SK-N-MC (cell line): ENCODE measurements at regions not wholly inside any gene's neighbourhood (a gene's known extent, or its start where the extent isn't known, plus 50 kb on each side); places are given as distances from the start of the nearest gene placed in this dataset.
A peak's percentile ranks its signal among the peaks of the same experiment; 100 is the strongest.

Experiments used
- DNase-seq: peaks from one replicate; pipeline ENCODE4 v3.0.0-alpha.2; 2011; ENCODE audit warnings: low read depth, low spot score
- H3K27ac ChIP-seq: fragments of 200-600 bp; sonication (generic); 2 replicates; pipeline ENCODE4 v1.5.1; 2016; ENCODE audit warnings: mixed run types
- H3K36me3 ChIP-seq: fragments of 200-600 bp; sonication (generic); 2 replicates; pipeline ENCODE4 v1.6.1; 2017; ENCODE audit warnings: antibody characterized with exemption, low read length, mixed read lengths; ENCODE audit not compliant: insufficient read depth
- H3K4me3 ChIP-seq: fragments of 200-600 bp; sonication (generic); 2 replicates; pipeline ENCODE4 v1.5.1; 2016
- H3K9ac ChIP-seq: fragments of 200-600 bp; sonication (generic); 2 replicates; pipeline ENCODE4 v1.8.0; 2017; ENCODE audit warnings: mixed run types, mixed read lengths; ENCODE audit not compliant: insufficient read length
- H3K9me3 ChIP-seq: fragments of 200-600 bp; sonication (generic); 2 replicates; pipeline ENCODE4 v1.6.1; 2017; ENCODE audit warnings: low read depth, mild to moderate bottlenecking, antibody characterized with exemption, low read length, moderate library complexity, mixed read lengths
- EZH2 ChIP-seq: fragments of 200-600 bp; sonication (generic); IDR thresholded peaks from one replicate; pipeline ENCODE4 v1.6.1; 2017; ENCODE audit warnings: antibody characterized with exemption
- FOXP2 ChIP-seq: optimal IDR thresholded peaks from 2 replicates; pipeline ENCODE3; 2011; ENCODE audit warnings: mild to moderate bottlenecking, moderate library complexity; ENCODE audit not compliant: insufficient read depth; ENCODE audit errors: extremely low read length, control extremely low read depth
- POLR2AphosphoS5 ChIP-seq: IDR thresholded peaks from 2 replicates; pipeline ENCODE4 v1.6.1; 2012; ENCODE audit warnings: mild to moderate bottlenecking, low read depth, low read length, borderline replicate concordance

- no peaks in the 10 kb centered on the region for H3K9me3 ChIP-seq
- H3K36me3 ChIP-seq: no peaks in the 10 kb centered on the region
- no peak for DNase-seq
- H3K27ac ChIP-seq: no peak overlapping the region
- no peak overlapping the region for H3K4me3 ChIP-seq
- TF ChIP-seq FOXP2 (no peak), POLR2AphosphoS5 (no peak), EZH2 (no peak)
- H3K9ac ChIP-seq: no peak overlapping the region
Measured at GRCh38 chr17:62875296-62875695, 67.2 kb upstream of the MARCHF10 start.

GRCh38 chr17:62871291-62871690, 63.2 kb upstream of the MARCHF10 start:
- H3K9me3 ChIP-seq: no peaks in the 10 kb centered on the region
- no peak for TF ChIP-seq FOXP2
- no peak for TF ChIP-seq EZH2
- no peak for TF ChIP-seq POLR2AphosphoS5
- no peak overlapping the region for H3K27ac ChIP-seq
- H3K9ac ChIP-seq: no peak overlapping the region
- H3K36me3 ChIP-seq: no peaks in the 10 kb centered on the region
- no peak overlapping the region for H3K4me3 ChIP-seq
- DNase-seq: no peak

GRCh38 chr17:62870552-62870971, 62.4 kb upstream of the MARCHF10 start:
- H3K27ac ChIP-seq: no peak overlapping the region
- TF ChIP-seq FOXP2 (no peak), EZH2 (no peak), POLR2AphosphoS5 (no peak)
- no peaks in the 10 kb centered on the region for H3K9me3 ChIP-seq
- DNase-seq: no peak
- no peaks in the 10 kb centered on the region for H3K36me3 ChIP-seq
- H3K4me3 ChIP-seq: no peak overlapping the region
- no peak overlapping the region for H3K9ac ChIP-seq

GRCh38 chr17:62870030-62870541, 62.0 kb upstream of the MARCHF10 start:
- Histone ChIP-seq H3K4me3 (no peak overlapping the region), H3K36me3 (no peaks in the 10 kb centered on the region), H3K9ac (no peak overlapping the region), H3K27ac (no peak overlapping the region), H3K9me3 (no peaks in the 10 kb centered on the region)
- no peak for TF ChIP-seq FOXP2
- no peak for TF ChIP-seq EZH2
- TF ChIP-seq POLR2AphosphoS5: no peak
- DNase-seq: peak; percentile 78

GRCh38 chr17:62868723-62869122, 60.6 kb upstream of the MARCHF10 start:
- Histone ChIP-seq H3K9ac (no peak overlapping the region), H3K36me3 (no peaks in the 10 kb centered on the region), H3K27ac (no peak overlapping the region), H3K9me3 (no peaks in the 10 kb centered on the region), H3K4me3 (no peak overlapping the region)
- TF ChIP-seq POLR2AphosphoS5 (no peak), FOXP2 (no peak), EZH2 (no peak)
- no peak for DNase-seq

GRCh38 chr17:62868008-62868407, 59.9 kb upstream of the MARCHF10 start:
- Histone ChIP-seq H3K36me3 (no peaks in the 10 kb centered on the region), H3K4me3 (no peak overlapping the region), H3K9ac (no peak overlapping the region), H3K9me3 (no peaks in the 10 kb centered on the region), H3K27ac (no peak overlapping the region)
- DNase-seq: no peak
- TF ChIP-seq FOXP2 (no peak), EZH2 (no peak), POLR2AphosphoS5 (no peak)

GRCh38 chr17:62867303-62867702, 59.2 kb upstream of the MARCHF10 start:
- TF ChIP-seq FOXP2 (no peak), EZH2 (no peak), POLR2AphosphoS5 (no peak)
- DNase-seq: no peak
- no peak overlapping the region for H3K4me3 ChIP-seq
- H3K9me3 ChIP-seq: no peaks in the 10 kb centered on the region
- no peaks in the 10 kb centered on the region for H3K36me3 ChIP-seq
- no peak overlapping the region for H3K9ac ChIP-seq
- no peak overlapping the region for H3K27ac ChIP-seq

- DNase-seq: no peak
- no peaks in the 10 kb centered on the region for H3K9me3 ChIP-seq
- H3K4me3 ChIP-seq: no peak overlapping the region
- no peak overlapping the region for H3K27ac ChIP-seq
- TF ChIP-seq POLR2AphosphoS5: no peak
- no peak for TF ChIP-seq EZH2
- no peak for TF ChIP-seq FOXP2
- H3K9ac ChIP-seq: no peak overlapping the region
- no peaks in the 10 kb centered on the region for H3K36me3 ChIP-seq
Measured at GRCh38 chr17:62866471-62866870, 58.4 kb upstream of the MARCHF10 start.

GRCh38 chr17:62865586-62865985, 57.5 kb upstream of the MARCHF10 start:
- Histone ChIP-seq H3K4me3 (no peak overlapping the region), H3K9ac (no peak overlapping the region), H3K36me3 (no peaks in the 10 kb centered on the region), H3K9me3 (no peaks in the 10 kb centered on the region), H3K27ac (no peak overlapping the region)
- DNase-seq: no peak
- TF ChIP-seq FOXP2 (no peak), POLR2AphosphoS5 (no peak), EZH2 (no peak)

- H3K27ac ChIP-seq: no peak overlapping the region
- DNase-seq: no peak
- no peaks in the 10 kb centered on the region for H3K9me3 ChIP-seq
- H3K36me3 ChIP-seq: no peaks in the 10 kb centered on the region
- no peak overlapping the region for H3K4me3 ChIP-seq
- TF ChIP-seq EZH2: no peak
- no peak for TF ChIP-seq POLR2AphosphoS5
- TF ChIP-seq FOXP2: no peak
- H3K9ac ChIP-seq: no peak overlapping the region
Measured at GRCh38 chr17:62862251-62862650, 54.1 kb upstream of the MARCHF10 start.
